IMR-90 (cell line): ENCODE measurements at regions not wholly inside any gene's neighbourhood (a gene's known extent, or its start where the extent isn't known, plus 50 kb on each side); places are given as distances from the start of the nearest gene placed in this dataset.

Experiments
- ATAC-seq: fragments of 200-7000 bp; cut with Tn5 transposase; 2 replicates; pipeline ENCODE4 v1.9.1; 2020; ENCODE audit warnings: low read depth, mild to moderate bottlenecking, moderate library complexity
- BruUV-seq: library from RNA; stranded (reverse); fragments of 400-500 nt; replicated peaks from 2 replicates; lab custom pipeline; 2021; lab: Mats Ljungman, UMichigan
- CTCF ChIA-PET: fragments of 300-600 bp; formaldehyde crosslinking; extraction: SDS; loops from one replicate; lab custom pipeline; 2021; ENCODE audit warnings: antibody characterized with exemption; lab: Yijun Ruan, JAX
- POLR2A ChIA-PET: fragments of 300-600 bp; sonication (Branson Sonifier 250); formaldehyde crosslinking; loops from one replicate; lab custom pipeline; 2022; ENCODE audit warnings: antibody characterized with exemption; ENCODE audit not compliant: unreplicated experiment; lab: Charles Lee
- DNase-seq: peaks from one replicate; pipeline ENCODE4 v3.0.0; 2013
- H2AFZ ChIP-seq: replicated peaks from 2 replicates; pipeline ENCODE3; 2013; ENCODE audit warnings: low read length, mild to moderate bottlenecking; ENCODE audit not compliant: poor library complexity
- H2AK5ac ChIP-seq: 2 replicates; pipeline ENCODE4 v1.6.1; 2013; ENCODE audit warnings: low read depth, low read length, inconsistent platforms
- H2AK9ac ChIP-seq: replicated peaks from 2 replicates; pipeline ENCODE3; 2013; ENCODE audit warnings: mild to moderate bottlenecking, low read depth, low read length, moderate library complexity; ENCODE audit not compliant: poor library complexity
- H2BK120ac ChIP-seq: 2 replicates; pipeline ENCODE4 v1.6.1; 2013; ENCODE audit warnings: low read depth, low read length, inconsistent platforms
- H2BK15ac ChIP-seq: 3 replicates; pipeline ENCODE4 v1.6.1; 2013; ENCODE audit warnings: low read depth, low read length, inconsistent platforms
- H2BK20ac ChIP-seq: 2 replicates; pipeline ENCODE4 v1.6.1; 2013; ENCODE audit warnings: low read depth, mild to moderate bottlenecking, inconsistent platforms, low read length, moderate library complexity
- H2BK5ac ChIP-seq: 2 replicates; pipeline ENCODE4 v1.6.1; 2013; ENCODE audit warnings: mild to moderate bottlenecking, low read depth, low read length, inconsistent platforms; ENCODE audit not compliant: poor library complexity, severe bottlenecking
- H3K14ac ChIP-seq: replicated peaks from 2 replicates; pipeline ENCODE4 v1.6.1; 2013; ENCODE audit warnings: low read depth, low read length, inconsistent platforms
- H3K18ac ChIP-seq: 2 replicates; pipeline ENCODE4 v1.6.1; 2013; ENCODE audit warnings: low read depth, low read length, control low read depth
- H3K23ac ChIP-seq: 2 replicates; pipeline ENCODE4 v1.6.1; 2013; ENCODE audit warnings: low read depth, low read length, inconsistent platforms
- H3K27ac ChIP-seq: 2 replicates; pipeline ENCODE4 v1.5.1; 2013; ENCODE audit warnings: mild to moderate bottlenecking, control low read depth, low read length; ENCODE audit not compliant: insufficient read depth
- H3K27me3 ChIP-seq: 2 replicates; pipeline ENCODE4 v1.6.1; 2013; ENCODE audit warnings: low read length; ENCODE audit not compliant: control insufficient read depth, insufficient read depth
- H3K36me3 ChIP-seq: 2 replicates; pipeline ENCODE4 v1.6.1; 2013; ENCODE audit warnings: low read length, mixed read lengths; ENCODE audit not compliant: control insufficient read depth, insufficient read depth
- H3K4ac ChIP-seq: 2 replicates; pipeline ENCODE4 v1.6.1; 2013; ENCODE audit warnings: low read depth, low read length, inconsistent platforms
- H3K4me1 ChIP-seq: 2 replicates; pipeline ENCODE4 v1.6.1; 2013; ENCODE audit warnings: low read length, mixed read lengths; ENCODE audit not compliant: control insufficient read depth, insufficient read depth
- H3K4me2 ChIP-seq: 2 replicates; pipeline ENCODE4 v1.6.1; 2013; ENCODE audit warnings: low read depth, mild to moderate bottlenecking, control low read depth, low read length, moderate library complexity
- H3K4me3 ChIP-seq: 2 replicates; pipeline ENCODE4 v1.5.1; 2013; ENCODE audit warnings: low read depth, mild to moderate bottlenecking, control low read depth, low read length, moderate library complexity; ENCODE audit not compliant: insufficient read depth
- H3K56ac ChIP-seq: 2 replicates; pipeline ENCODE4 v1.6.1; 2013; ENCODE audit warnings: low read length, inconsistent platforms; ENCODE audit not compliant: insufficient read depth; ENCODE audit errors: extremely low read depth
- H3K79me1 ChIP-seq, 2 experiments: 2 replicates each; pipeline ENCODE4 v1.6.1; 2013; ENCODE audit warnings: low read length in 2 of 2, inconsistent platforms in 1 of 2, low read depth in 1 of 2
- H3K9ac ChIP-seq: 2 replicates; pipeline ENCODE4 v1.6.1; 2013; ENCODE audit warnings: low read depth, low read length, control low read depth
- H3K9me1 ChIP-seq: 2 replicates; pipeline ENCODE4 v1.6.1; 2013; ENCODE audit warnings: low read length, inconsistent platforms; ENCODE audit not compliant: insufficient read depth
- H3K9me3 ChIP-seq: 2 replicates; pipeline ENCODE4 v1.6.1; 2013; ENCODE audit warnings: low read length; ENCODE audit not compliant: control insufficient read depth, insufficient read depth
- H4K20me1 ChIP-seq: 2 replicates; pipeline ENCODE4 v1.6.1; 2013; ENCODE audit warnings: low read length, inconsistent platforms; ENCODE audit not compliant: insufficient read depth
- H4K5ac ChIP-seq: 2 replicates; pipeline ENCODE4 v1.6.1; 2013; ENCODE audit warnings: mild to moderate bottlenecking, low read depth, low read length, control low read depth
- H4K8ac ChIP-seq, 2 experiments: 2 replicates each; pipeline ENCODE4 v1.6.1; 2013; ENCODE audit warnings: low read depth in 2 of 2, low read length in 2 of 2, control low read depth in 1 of 2, inconsistent platforms in 1 of 2
- H4K91ac ChIP-seq: 2 replicates; pipeline ENCODE4 v1.6.1; 2013; ENCODE audit warnings: low read depth, low read length, inconsistent platforms; ENCODE audit not compliant: insufficient read depth
- BHLHE40 ChIP-seq: fragments of 150-350 bp; IDR thresholded peaks from 2 replicates; pipeline ENCODE4 v1.6.1; 2016; ENCODE audit warnings: mild to moderate bottlenecking, low read depth, low read length
- CEBPB ChIP-seq: IDR thresholded peaks from 2 replicates; pipeline ENCODE4 v1.6.1; 2012; ENCODE audit warnings: low read depth, low read length, improper control_type of control experiment
- FOS ChIP-seq: fragments of 150-350 bp; IDR thresholded peaks from 2 replicates; pipeline ENCODE4 v1.6.1; 2016; ENCODE audit warnings: low read depth, low read length
- MAFK ChIP-seq: IDR thresholded peaks from 2 replicates; pipeline ENCODE4 v1.6.1; 2012; ENCODE audit warnings: low read depth, low read length, improper control_type of control experiment
- MAZ ChIP-seq: IDR thresholded peaks from 2 replicates; pipeline ENCODE4 v1.6.1; 2012; ENCODE audit warnings: low read depth, mild to moderate bottlenecking, low read length, improper control_type of control experiment, moderate library complexity, borderline replicate concordance
- MXI1 ChIP-seq: IDR thresholded peaks from 2 replicates; pipeline ENCODE4 v1.6.1; 2012; ENCODE audit warnings: low read depth, mild to moderate bottlenecking, low read length, moderate library complexity, borderline replicate concordance
- POLR2A ChIP-seq: IDR thresholded peaks from 2 replicates; pipeline ENCODE4 v1.6.1; 2012; ENCODE audit warnings: mild to moderate bottlenecking, low read depth, low read length
- RAD21 ChIP-seq: IDR thresholded peaks from 2 replicates; pipeline ENCODE4 v1.6.1; 2012; ENCODE audit warnings: low read length, improper control_type of control experiment
- RCOR1 ChIP-seq: IDR thresholded peaks from 2 replicates; pipeline ENCODE4 v1.6.1; 2012; ENCODE audit warnings: mild to moderate bottlenecking, low read length, improper control_type of control experiment; ENCODE audit not compliant: insufficient replicate concordance
- RFX5 ChIP-seq: IDR thresholded peaks from 2 replicates; pipeline ENCODE4 v1.8.0; 2012; ENCODE audit warnings: low read depth, mild to moderate bottlenecking, low read length, moderate library complexity
- SMC3 ChIP-seq: fragments of 150-350 bp; IDR thresholded peaks from 2 replicates; pipeline ENCODE4 v1.6.1; 2016; ENCODE audit warnings: low read depth, mild to moderate bottlenecking, antibody characterized with exemption, low read length, moderate library complexity
- WGBS, 2 experiments: methylation state at CpG; one replicate each; pipeline versions ENCODE4 v1.1.5 to v1.1.7; 2013; ENCODE audit warnings: missing lambda C conversion rate in 2 of 2; ENCODE audit not compliant: insufficient read length in 1 of 2; ENCODE audit errors: extremely low coverage in 2 of 2; 5-methylcytosine and 5-hydroxymethylcytosine counted together
- dilution Hi-C: fragments of 300-500 bp; cut with HindIII; formaldehyde crosslinking; loops from one replicate; pipeline ENCODE4 v1.14.3; 2018; ENCODE audit warnings: low sequenced_read_pairs; ENCODE audit not compliant: unreplicated experiment
- in situ Hi-C: fragments of 300-500 bp; cut with MboI; formaldehyde crosslinking; loops from 3 replicates; pipeline ENCODE4 v1.14.3; 2019; ENCODE audit warnings: low sequenced_read_pairs, inconsistent platforms, mixed read lengths
- intact Hi-C: fragments of 100-400 bp; cut with micrococcal nuclease; formaldehyde crosslinking; loops from 2 replicates; pipeline ENCODE4 v1.10.0; 2022
- TF ChIP-seq, protein P1 (sequence below): fragments of 150-350 bp; IDR thresholded peaks from 2 replicates; pipeline ENCODE4 v1.6.1; 2017; ENCODE audit warnings: mild to moderate bottlenecking, antibody characterized with exemption, low read length, low read depth
- TF ChIP-seq, protein P2 (sequence below): conservative IDR thresholded peaks from 2 replicates; pipeline ENCODE4 v1.5.1; 2012; ENCODE audit warnings: mild to moderate bottlenecking, low read depth, low read length, improper control_type of control experiment
- TF ChIP-seq, protein P3 (sequence below): fragments of 150-350 bp; IDR thresholded peaks from 2 replicates; pipeline ENCODE4 v1.6.1; 2016; ENCODE audit warnings: low read depth, mild to moderate bottlenecking, low read length, moderate library complexity, borderline replicate concordance

DNA sequence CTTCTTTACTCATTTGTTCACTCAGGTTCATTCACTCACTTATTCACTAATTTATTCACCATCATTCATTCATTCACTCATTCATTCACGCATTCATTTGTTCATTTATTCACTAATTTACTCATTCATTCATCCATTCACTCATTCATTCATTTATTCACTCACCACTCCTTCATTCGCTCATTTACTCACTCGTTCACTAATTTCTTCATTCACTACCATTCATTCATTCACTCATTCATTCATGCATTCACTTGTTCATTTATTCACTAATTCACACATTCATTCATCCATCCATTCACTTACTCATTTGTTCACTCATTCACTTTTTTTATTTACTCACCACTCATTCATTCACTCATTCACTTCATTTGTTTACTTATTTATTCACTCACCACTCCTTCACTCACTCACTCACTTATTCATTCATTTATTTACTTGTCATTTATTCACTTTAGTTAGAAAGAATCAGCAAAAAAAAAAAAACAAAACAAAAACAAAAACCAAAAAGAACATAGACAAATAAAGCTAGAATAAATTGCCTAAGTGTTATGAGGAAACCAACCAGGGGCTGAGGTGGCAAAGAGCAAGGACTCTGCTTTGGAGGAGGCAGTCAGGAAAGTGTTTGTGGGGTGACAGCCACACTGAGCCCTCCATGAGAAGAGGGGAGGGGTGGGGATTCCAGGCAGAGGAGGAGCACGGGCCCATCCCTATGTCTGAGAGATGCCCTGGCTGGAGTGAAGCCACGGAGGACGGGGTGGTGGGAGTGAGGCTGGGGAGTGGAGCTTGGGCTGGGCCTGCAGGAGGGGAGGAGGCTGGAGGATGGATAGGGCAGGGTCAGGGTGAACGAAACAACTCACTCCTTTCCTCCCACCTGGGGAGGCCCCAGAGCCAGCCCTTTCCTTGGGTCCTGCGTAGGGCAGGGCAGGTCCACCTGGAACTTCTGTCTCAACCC, 129.2 kb upstream of the WNT4 start:
- intact Hi-C loops (loop anchor here (10.0 kb wide), 2 partner anchors 127 to 257 kb away; partner anchors contain the start of gene WNT4), dilution Hi-C loops (no loop called here), in situ Hi-C loops (loop anchor here (10.0 kb wide), 1 partner anchor 157 kb away; no protein-coding TSS in a partner anchor)
- peaks cover 44% of the 10 kb centered on the region for H3K27me3 ChIP-seq
- WGBS, 2 experiments, result 59 to 100% methylated on average over 2 to 3 of the region's 8 CpGs
- no peak overlapping the region for H2BK15ac ChIP-seq
- H3K9ac ChIP-seq, result no peak overlapping the region
- no peak overlapping the region for H3K56ac ChIP-seq
- no peak overlapping the region for H2BK5ac ChIP-seq
- no peak overlapping the region for H3K4ac ChIP-seq
- H3K36me3 ChIP-seq, result no peaks in the 10 kb centered on the region
- H2BK120ac ChIP-seq, result no peak overlapping the region
- H4K91ac ChIP-seq, result no peak overlapping the region
- no peak overlapping the region for H2AK9ac ChIP-seq
- no peak overlapping the region for H2AK5ac ChIP-seq
- ATAC-seq (no peak), DNase-seq (no peak)
- CTCF ChIA-PET, result interaction anchor here (0.6 kb wide), 1 partner anchor 170 kb away, joined by 4 read pairs; no protein-coding TSS in a partner anchor
- H4K5ac ChIP-seq, result no peak overlapping the region
- no peaks in the 10 kb centered on the region for H3K79me1 ChIP-seq
- H2BK20ac ChIP-seq, result no peak overlapping the region
- no peak overlapping the region for H4K8ac ChIP-seq
- no peak overlapping the region for H3K18ac ChIP-seq
- BruUV-seq, result no TSS peak
- H3K9me3 ChIP-seq, result no peaks in the 10 kb centered on the region
- POLR2A ChIA-PET, result interaction anchor here (0.6 kb wide), 1 partner anchor 25 kb away, joined by 4 read pairs; no protein-coding TSS in a partner anchor
- no peak overlapping the region for H3K27ac ChIP-seq
- H3K4me2 ChIP-seq, result no peak overlapping the region
- H3K23ac ChIP-seq, result no peak overlapping the region
- no peaks in the 10 kb centered on the region for H3K9me1 ChIP-seq
- H3K14ac ChIP-seq, result no peak overlapping the region
- H3K4me1 ChIP-seq, result no peaks in the 10 kb centered on the region
- no peaks in the 10 kb centered on the region for H4K20me1 ChIP-seq
- no peak overlapping the region for H3K4me3 ChIP-seq
- H2AFZ ChIP-seq, result no peak overlapping the region
- TF ChIP-seq RCOR1 (no peak), CEBPB (no peak), MAZ (no peak), RAD21 (no peak), RFX5 (no peak), FOS (no peak), POLR2A (no peak), SMC3 (no peak), MXI1 (no peak), BHLHE40 (no peak), MAFK (no peak)
- TF ChIP-seq, protein P1, sequence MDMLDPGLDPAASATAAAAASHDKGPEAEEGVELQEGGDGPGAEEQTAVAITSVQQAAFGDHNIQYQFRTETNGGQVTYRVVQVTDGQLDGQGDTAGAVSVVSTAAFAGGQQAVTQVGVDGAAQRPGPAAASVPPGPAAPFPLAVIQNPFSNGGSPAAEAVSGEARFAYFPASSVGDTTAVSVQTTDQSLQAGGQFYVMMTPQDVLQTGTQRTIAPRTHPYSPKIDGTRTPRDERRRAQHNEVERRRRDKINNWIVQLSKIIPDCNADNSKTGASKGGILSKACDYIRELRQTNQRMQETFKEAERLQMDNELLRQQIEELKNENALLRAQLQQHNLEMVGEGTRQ, result no peak
- TF ChIP-seq, protein P2, sequence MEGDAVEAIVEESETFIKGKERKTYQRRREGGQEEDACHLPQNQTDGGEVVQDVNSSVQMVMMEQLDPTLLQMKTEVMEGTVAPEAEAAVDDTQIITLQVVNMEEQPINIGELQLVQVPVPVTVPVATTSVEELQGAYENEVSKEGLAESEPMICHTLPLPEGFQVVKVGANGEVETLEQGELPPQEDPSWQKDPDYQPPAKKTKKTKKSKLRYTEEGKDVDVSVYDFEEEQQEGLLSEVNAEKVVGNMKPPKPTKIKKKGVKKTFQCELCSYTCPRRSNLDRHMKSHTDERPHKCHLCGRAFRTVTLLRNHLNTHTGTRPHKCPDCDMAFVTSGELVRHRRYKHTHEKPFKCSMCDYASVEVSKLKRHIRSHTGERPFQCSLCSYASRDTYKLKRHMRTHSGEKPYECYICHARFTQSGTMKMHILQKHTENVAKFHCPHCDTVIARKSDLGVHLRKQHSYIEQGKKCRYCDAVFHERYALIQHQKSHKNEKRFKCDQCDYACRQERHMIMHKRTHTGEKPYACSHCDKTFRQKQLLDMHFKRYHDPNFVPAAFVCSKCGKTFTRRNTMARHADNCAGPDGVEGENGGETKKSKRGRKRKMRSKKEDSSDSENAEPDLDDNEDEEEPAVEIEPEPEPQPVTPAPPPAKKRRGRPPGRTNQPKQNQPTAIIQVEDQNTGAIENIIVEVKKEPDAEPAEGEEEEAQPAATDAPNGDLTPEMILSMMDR, result no peak
- TF ChIP-seq, protein P3, sequence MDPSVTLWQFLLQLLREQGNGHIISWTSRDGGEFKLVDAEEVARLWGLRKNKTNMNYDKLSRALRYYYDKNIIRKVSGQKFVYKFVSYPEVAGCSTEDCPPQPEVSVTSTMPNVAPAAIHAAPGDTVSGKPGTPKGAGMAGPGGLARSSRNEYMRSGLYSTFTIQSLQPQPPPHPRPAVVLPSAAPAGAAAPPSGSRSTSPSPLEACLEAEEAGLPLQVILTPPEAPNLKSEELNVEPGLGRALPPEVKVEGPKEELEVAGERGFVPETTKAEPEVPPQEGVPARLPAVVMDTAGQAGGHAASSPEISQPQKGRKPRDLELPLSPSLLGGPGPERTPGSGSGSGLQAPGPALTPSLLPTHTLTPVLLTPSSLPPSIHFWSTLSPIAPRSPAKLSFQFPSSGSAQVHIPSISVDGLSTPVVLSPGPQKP, result no peak
